SHP77 treated with DMSO at 0.1 percent for 48 hours (cell line): ENCODE measurements at regions not wholly inside any gene's neighbourhood (a gene's known extent, or its start where the extent isn't known, plus 50 kb on each side); places are given as distances from the start of the nearest gene placed in this dataset.
"Not testable (repeated sequence)": the region's sequence is repeated elsewhere in the genome, so short reads cannot be mapped to it uniquely, and the experiment has no call there.

Experiments
- DNase-seq: peaks from one replicate; lab custom pipeline; 2025; lab: John Stamatoyannopoulos, UW

GRCh38 chr1:68675336-68675735 is 178.5 kb upstream of the DEPDC1 start:
- DNase-seq, result no peak

- DNase-seq, result no peak
Measured at GRCh38 chr1:68677684-68678351, 180.9 kb upstream of the DEPDC1 start.

GRCh38 chr1:68696221-68696620 is 199.3 kb upstream of the DEPDC1 start:
- DNase-seq, result no peak

GRCh38 chr1:68703921-68704354 is 207.1 kb upstream of the DEPDC1 start:
- DNase-seq, result no peak

- no peak for DNase-seq
Measured at GRCh38 chr1:68704800-68705443, 208.0 kb upstream of the DEPDC1 start.

GRCh38 chr1:68705466-68705865 is 208.6 kb upstream of the DEPDC1 start:
- DNase-seq, result no peak

- no peak for DNase-seq
Measured at GRCh38 chr1:68706639-68707317, 209.9 kb upstream of the DEPDC1 start.

GRCh38 chr1:68717330-68717729 is 220.4 kb upstream of the DEPDC1 start:
- no peak for DNase-seq

- DNase-seq, result no peak
Measured at GRCh38 chr1:68720476-68720875, 223.6 kb upstream of the DEPDC1 start.

- DNase-seq, result no peak
Measured at GRCh38 chr1:68723791-68724190, 226.9 kb upstream of the DEPDC1 start.

- DNase-seq, result no peak
Measured at GRCh38 chr1:68725001-68725752, 228.3 kb upstream of the DEPDC1 start.

GRCh38 chr1:68739486-68739885 is 242.6 kb upstream of the DEPDC1 start:
- DNase-seq, result not testable (repeated sequence)

- no peak for DNase-seq
Measured at GRCh38 chr1:68745011-68745410, 248.1 kb upstream of the DEPDC1 start.

- DNase-seq, result no peak
Measured at GRCh38 chr1:68745451-68745850, 248.6 kb upstream of the DEPDC1 start.

GRCh38 chr1:68746378-68746777 is 249.5 kb upstream of the DEPDC1 start:
- no peak for DNase-seq

GRCh38 chr1:68751723-68752122 is 254.8 kb upstream of the DEPDC1 start:
- DNase-seq, result no peak

- DNase-seq, result no peak
Measured at GRCh38 chr1:68758666-68759209, 261.9 kb upstream of the DEPDC1 start.

GRCh38 chr1:68767941-68768340 is 271.1 kb upstream of the DEPDC1 start:
- DNase-seq, result no peak

GRCh38 chr1:68770817-68771216 is 273.9 kb upstream of the DEPDC1 start:
- DNase-seq, result no peak

GRCh38 chr1:68777851-68778250 is 281.0 kb upstream of the DEPDC1 start:
- DNase-seq, result no peak

GRCh38 chr1:68779841-68780240 is 283.0 kb upstream of the DEPDC1 start:
- not testable (repeated sequence) for DNase-seq

- DNase-seq, result no peak
Measured at GRCh38 chr1:68780919-68781318, 284.0 kb upstream of the DEPDC1 start.
